ENCODE measurements at regions not wholly inside any gene's neighbourhood (a gene's known extent, or its start where the extent isn't known, plus 50 kb on each side); places are given as distances from the start of the nearest gene placed in this dataset.
A peak's percentile ranks its signal among the peaks of the same experiment; 100 is the strongest.
"Not testable (repeated sequence)": the region's sequence is repeated elsewhere in the genome, so short reads cannot be mapped to it uniquely, and the experiment has no call there.

GRCh38 chr6:119814609-119815400, 465.2 kb upstream of the MAN1A1 start:
- DNase-seq (ENCODE audit: low read depth): no peak

DNA sequence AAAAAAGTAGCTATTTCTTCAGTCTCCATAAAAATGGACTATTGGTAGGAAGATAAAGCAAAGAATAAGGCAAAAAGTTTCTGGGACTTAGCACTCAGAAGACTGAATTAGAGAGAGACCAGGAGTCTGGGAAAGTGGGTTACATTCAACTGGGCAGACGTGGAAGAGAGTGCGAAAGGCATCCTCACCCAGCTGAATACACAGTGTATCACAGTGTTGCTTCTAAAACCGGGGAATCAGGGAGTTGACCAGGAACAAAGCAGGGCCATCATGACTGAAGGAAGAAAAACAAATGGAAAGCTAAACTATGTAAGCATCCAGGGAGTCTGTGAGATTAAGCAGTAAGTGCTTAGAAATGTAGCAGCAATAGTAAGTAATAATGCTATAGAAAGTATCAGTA, 452.9 kb upstream of the MAN1A1 start:
- no peak for DNase-seq (ENCODE audit: low read depth)

- no peak for DNase-seq (ENCODE audit: low read depth)
These were observed 451.5 kb upstream of the MAN1A1 start for GRCh38 chr6:119801056-119801455.

GRCh38 chr6:119800526-119800925, 451.0 kb upstream of the MAN1A1 start:
- no peak for DNase-seq (ENCODE audit: low read depth)

- DNase-seq (ENCODE audit: low read depth): no peak
These were observed 450.3 kb upstream of the MAN1A1 start for GRCh38 chr6:119799596-119800509.

DNA sequence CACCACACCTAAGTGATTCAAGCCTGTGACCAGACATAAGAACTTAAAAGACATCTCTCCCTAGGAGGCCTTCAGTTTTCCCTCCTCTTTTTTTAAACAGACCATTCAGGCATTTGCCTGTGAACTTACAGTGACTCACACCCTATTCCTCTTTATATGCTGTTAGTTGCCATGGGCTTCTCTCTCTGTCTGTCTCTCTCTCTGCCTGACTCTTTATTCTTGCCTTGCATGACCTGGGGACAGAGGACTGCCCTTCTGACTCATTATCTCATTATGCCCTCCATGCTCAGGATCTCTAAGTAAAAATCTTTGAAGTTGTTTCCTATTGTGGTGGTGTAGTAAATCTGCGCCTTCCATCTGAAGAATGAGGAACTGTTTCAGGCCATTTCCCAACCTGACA, 442.2 kb upstream of the MAN1A1 start:
- peak; percentile 40 for DNase-seq (ENCODE audit: low read depth)

DNA sequence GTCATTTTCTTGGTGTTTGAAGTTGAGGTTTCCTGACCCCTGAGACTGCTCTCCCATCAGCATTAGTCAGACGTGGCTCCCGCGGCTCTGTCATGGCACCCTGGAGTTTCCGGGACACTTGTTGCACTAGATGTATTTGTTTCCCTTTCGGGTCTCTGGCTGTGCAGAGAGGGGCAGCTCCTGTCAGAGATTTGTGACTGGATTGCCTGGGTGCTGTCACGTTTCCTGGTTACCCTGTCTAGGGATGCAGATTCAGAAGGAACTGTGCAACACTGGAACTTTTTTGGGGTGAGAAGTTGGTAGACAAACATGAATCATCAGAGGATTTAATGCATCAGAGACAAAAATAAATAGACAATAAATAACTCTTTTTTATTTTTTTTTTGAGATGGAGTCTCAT, 431.8 kb upstream of the MAN1A1 start:
- no peak for DNase-seq (ENCODE audit: low read depth)

DNA sequence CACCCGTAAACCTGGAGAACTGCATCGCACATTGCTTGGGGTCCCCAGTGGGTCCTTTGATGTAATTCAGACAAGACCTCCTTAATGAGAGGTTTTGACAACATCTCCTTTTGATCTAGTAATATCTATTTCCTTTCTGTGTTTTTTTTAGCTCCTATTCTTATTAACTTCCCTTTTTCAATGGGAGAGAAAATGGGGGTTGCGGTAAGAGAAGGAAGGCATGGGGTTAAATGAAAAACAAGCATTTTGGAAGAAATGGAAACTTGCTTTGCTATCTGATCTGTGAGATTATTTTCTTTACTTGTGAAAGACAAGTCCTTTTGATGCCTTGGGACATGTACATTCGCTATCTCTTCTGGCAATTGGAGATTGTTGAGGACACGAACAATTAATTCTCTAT, 418.6 kb upstream of the MAN1A1 start:
- no peak for DNase-seq (ENCODE audit: low read depth)

DNA sequence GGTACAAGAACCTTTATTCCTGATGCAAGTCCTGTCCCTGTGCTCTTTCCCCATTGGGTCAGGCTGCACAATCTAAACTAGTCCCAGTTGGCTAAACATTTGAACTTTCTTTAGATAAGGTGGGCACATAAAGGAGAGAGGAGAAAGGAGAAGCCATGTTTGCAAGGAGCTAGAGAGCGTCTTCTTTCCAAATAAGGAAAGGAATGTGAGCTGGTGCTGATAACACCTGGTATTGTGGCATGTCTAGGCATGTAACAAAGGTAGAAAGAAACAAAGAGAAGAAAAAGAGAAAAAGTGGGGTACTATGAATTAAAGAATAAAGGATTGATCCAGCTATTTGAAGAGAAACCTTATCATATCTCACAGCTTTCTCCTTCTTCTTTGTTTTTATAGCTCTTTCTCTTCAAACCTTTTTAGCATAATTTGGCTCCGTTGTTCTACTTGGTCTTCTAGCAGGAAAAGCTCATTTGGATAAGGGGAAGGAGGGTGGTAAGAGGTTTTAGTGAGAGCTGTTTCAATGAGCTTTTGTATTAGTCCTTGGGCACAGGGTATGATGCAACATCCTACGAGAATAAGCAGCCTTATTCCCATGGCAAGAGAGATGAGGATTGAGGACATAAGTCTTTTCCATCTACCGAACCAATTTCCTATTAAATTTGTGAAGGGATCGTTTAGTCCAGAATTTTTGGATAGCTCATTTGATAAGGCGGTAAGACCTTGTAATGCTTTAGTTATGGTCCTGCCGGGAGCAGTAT, 415.5 kb upstream of the MAN1A1 start:
- DNase-seq (ENCODE audit: low read depth): no peak

DNA sequence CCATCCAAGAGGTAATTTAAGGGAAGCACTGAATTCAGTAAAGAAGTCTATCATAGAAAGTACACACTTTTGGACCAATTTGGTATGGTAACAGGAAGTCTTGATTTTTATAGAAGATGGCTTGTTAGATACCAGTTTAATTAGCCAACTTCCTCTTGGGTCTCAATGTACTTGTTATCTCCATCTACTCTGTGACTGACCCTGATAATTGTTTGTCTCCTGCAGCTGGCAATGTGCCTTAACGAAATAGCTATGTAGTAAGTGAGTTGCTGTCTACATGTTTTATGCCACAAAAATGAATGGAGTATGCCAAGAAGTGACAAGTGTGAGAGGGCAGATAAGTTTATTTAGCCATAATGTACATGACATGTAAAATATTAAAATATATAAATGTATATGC, 410.5 kb upstream of the MAN1A1 start:
- DNase-seq (ENCODE audit: low read depth): no peak

DNA sequence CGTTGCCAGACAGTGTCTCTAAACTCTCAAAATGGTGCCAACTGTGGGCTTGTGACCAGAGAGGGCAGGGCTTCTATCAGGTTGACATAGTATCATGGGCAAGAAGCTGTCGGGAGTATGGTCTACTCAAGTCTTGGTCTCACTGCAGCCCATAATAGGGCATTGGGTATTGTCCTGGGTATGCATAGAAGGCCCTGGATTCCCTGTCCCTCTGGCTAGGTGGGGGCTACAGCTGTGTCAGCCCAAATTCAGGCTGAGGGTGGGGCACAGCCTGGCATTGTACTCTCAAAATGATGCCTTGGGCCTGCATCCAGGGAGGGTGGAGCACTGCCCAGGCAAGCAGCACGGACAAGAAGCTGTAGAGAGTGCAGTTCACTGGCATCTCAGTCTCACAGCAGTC, 408.8 kb upstream of the MAN1A1 start:
- no peak for DNase-seq (ENCODE audit: low read depth)

- no peak for DNase-seq (ENCODE audit: low read depth)
These were observed 407.9 kb upstream of the MAN1A1 start for GRCh38 chr6:119757467-119757866.

- DNase-seq (ENCODE audit: low read depth): no peak
These were observed 399.8 kb upstream of the MAN1A1 start for GRCh38 chr6:119749335-119749734.

DNA sequence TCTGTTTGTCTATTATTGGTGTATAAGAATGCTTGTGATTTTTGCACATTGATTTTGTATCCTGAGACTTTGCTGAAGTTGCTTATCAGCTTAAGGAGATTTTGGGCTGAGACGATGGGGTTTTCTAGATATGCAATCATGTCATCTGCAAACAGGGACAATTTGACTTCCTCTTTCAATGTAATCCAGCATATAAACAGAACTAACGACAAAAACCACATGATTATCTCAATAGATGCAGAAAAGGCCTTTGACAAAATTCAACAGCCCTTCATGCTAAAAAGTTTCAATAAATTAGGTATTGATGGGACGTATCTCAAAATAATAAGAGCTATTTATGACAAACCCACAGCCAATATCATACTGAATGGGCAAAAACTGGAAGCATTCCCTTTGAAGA, 399.0 kb upstream of the MAN1A1 start:
- not testable (repeated sequence) for DNase-seq (ENCODE audit: low read depth)

DNA sequence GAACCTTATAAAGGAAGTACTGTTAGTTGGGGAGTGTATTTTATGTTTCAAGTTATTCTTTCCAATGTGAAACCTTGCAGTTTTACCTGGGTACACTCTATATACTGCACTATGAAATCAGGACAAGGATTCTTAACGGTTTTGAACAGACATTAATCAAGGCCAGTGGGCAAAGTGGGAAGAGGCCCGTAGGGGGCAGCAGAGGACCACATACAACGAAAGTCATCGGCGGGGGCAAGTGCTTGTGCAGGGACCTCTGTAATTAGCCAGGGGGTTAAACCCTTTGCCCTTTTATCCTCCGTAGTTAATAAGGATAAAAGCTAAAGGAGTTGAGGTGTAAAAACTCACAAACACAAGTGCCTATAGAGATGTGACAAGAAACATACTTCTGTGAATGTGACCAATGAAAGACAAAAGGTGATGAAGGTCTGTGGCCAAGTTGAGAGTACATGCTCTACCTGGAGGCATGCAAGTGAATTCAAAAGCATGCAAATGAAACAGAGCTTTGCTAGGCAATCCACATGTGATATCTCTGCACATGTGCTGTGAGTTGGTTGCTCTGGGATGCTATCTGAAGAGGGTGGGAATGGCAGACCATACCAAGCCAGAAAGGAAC, 392.7 kb upstream of the MAN1A1 start:
- peak; percentile 39 for DNase-seq (ENCODE audit: low read depth)

DNA sequence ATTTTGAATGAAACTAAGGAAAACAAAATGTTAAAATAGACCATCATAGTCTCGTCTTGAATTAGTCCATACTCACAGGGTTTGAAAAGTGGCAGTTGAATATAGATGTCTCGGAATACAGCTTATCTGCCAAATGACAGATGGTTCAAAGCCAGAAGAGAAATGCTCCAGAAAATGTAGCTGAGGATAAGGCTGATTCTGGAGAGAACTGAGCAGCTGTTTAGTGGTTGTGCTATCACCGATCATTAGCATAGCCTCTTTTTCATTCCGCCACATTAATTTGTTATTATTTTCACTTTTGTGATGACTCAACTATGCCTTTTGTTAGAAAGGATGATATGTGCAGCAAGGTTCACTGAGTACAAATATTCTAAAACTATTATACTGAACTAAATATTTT, 390.2 kb upstream of the MAN1A1 start:
- DNase-seq (ENCODE audit: low read depth): no peak

DNA sequence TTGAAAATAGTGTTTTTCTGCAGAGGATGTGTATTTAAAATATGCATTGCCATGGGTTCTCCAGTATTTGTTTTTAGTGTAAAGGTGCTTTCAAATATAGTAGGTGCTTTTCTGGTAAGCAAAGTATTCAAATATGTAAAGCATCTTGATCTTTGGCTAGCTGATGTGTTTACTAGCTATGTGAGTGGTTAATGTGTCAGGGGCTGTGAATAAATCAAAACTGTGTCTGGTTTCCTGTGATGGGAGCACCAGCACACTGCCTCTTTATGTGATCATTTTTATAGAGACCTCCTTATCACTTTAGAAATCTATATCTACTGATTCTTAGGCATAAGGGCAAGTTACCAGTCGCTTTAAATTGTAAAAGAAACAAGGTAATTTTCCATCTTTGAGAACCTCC, 388.9 kb upstream of the MAN1A1 start:
- DNase-seq (ENCODE audit: low read depth): no peak

GRCh38 chr6:119736296-119737021, 386.9 kb upstream of the MAN1A1 start:
- no peak for DNase-seq (ENCODE audit: low read depth)

- DNase-seq (ENCODE audit: low read depth): peak; percentile 14
These were observed 386.0 kb upstream of the MAN1A1 start for GRCh38 chr6:119735530-119735929.

DNA sequence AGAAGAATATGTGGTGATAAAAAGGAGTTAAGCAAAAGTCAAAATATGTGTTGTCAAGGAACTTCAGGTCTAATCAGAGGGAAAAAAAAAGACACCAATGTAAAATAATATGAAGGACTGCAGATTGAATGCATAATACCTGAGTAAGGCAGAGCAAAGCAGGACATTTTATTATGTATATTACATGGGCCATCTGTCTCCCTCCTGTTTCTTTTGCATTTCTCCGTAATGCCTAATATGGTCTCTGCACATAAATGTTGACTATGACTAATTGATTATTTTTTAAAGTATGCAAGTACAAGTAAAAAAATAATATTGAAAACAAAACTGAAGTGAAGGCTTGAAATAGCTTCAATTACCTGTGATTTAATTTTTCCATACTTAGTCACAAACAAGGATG, 384.7 kb upstream of the MAN1A1 start:
- DNase-seq (ENCODE audit: low read depth): no peak

DNA sequence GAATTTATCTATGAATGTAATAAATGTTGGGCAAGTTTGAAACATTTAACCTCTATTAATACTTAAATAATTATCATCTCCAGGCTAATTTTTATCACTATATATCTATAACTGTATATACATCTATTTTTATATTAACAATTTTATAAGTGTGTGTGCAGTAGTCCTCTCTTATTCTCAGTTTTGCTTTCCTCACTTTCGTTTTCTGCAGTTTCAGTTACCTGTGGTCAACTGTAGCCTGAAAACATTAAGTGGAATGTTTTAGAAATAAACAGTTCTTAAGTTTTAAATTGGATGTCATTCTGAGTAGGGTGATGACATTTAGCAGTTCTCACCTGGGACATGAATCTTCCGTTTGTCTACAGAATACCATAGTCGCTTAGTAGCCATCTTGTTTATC, 379.4 kb upstream of the MAN1A1 start:
- no peak for DNase-seq (ENCODE audit: low read depth)
